Fibroblast of lung (primary cell): ENCODE measurements at regions not wholly inside any gene's neighbourhood (a gene's known extent, or its start where the extent isn't known, plus 50 kb on each side); places are given as distances from the start of the nearest gene placed in this dataset.

Experiments
- EZH2 ChIP-seq: IDR thresholded peaks from 2 replicates; pipeline ENCODE4 v1.5.1; 2012; ENCODE audit warnings: low read length, control low read depth, mild to moderate bottlenecking; ENCODE audit errors: missing control alignments
- TF ChIP-seq, protein P1 (sequence below), 2 donors: IDR thresholded peaks in 1 of 2; conservative IDR thresholded peaks in 1 of 2; 1 replicate in 1 of 2; 2 replicates in 1 of 2; pipeline ENCODE4 v1.5.1; 2011 to 2012; ENCODE audit warnings: low read length in 2 of 2, control low read depth in 1 of 2, inconsistent platforms in 1 of 2, low read depth in 1 of 2, mild to moderate bottlenecking in 1 of 2

DNA sequence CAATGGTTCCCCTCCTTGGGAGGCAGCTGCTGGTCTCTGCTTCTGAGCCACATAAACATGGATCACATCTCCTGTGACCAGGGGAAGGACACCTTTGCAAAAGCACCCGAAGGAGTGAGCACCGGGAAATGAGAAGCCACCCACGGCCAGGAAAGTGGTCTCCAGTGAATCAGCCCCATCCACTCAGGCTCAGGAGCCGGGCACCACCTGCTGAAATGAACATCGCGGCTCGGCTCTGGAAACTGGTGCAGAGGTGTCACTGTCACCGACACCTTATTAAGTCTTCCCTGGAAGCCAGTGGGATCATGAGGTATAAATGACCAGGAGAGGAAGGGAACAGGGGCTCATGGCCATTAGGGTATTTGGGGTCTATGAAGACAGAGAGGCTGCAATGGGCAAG lies 207.2 kb upstream of the C1orf174 start:
- TF ChIP-seq, protein P1, sequence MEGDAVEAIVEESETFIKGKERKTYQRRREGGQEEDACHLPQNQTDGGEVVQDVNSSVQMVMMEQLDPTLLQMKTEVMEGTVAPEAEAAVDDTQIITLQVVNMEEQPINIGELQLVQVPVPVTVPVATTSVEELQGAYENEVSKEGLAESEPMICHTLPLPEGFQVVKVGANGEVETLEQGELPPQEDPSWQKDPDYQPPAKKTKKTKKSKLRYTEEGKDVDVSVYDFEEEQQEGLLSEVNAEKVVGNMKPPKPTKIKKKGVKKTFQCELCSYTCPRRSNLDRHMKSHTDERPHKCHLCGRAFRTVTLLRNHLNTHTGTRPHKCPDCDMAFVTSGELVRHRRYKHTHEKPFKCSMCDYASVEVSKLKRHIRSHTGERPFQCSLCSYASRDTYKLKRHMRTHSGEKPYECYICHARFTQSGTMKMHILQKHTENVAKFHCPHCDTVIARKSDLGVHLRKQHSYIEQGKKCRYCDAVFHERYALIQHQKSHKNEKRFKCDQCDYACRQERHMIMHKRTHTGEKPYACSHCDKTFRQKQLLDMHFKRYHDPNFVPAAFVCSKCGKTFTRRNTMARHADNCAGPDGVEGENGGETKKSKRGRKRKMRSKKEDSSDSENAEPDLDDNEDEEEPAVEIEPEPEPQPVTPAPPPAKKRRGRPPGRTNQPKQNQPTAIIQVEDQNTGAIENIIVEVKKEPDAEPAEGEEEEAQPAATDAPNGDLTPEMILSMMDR (conservative IDR thresholded peaks at IDR 0.05 in 1 of 2, IDR thresholded peaks at IDR 0.05 in 1 of 2; ENCODE audit: low read depth in 1 of 2, low read length in 2 of 2) = no peak
- TF ChIP-seq EZH2 = no peak
